Uterus (tissue), 2 donors: ENCODE measurements at regions not wholly inside any gene's neighbourhood (a gene's known extent, or its start where the extent isn't known, plus 50 kb on each side); places are given as distances from the start of the nearest gene placed in this dataset.

Experiments
- CTCF ChIP-seq, 4 experiments: fragments of 200-600 bp in 2 of 4; fragments of 450-650 bp in 2 of 4; sonication (generic) in 2 of 4; IDR thresholded peaks; one replicate each; pipeline ENCODE4 v1.5.1; 2016 to 2019; ENCODE audit warnings: antibody characterized with exemption in 4 of 4, mild to moderate bottlenecking in 2 of 4, moderate library complexity in 1 of 4
- POLR2A ChIP-seq, 2 donors: fragments of 450-650 bp; IDR thresholded peaks; one replicate each; pipeline ENCODE4 v1.6.1; 2016; ENCODE audit warnings: antibody characterized with exemption in 2 of 2, mild to moderate bottlenecking in 1 of 2, moderate library complexity in 1 of 2

DNA sequence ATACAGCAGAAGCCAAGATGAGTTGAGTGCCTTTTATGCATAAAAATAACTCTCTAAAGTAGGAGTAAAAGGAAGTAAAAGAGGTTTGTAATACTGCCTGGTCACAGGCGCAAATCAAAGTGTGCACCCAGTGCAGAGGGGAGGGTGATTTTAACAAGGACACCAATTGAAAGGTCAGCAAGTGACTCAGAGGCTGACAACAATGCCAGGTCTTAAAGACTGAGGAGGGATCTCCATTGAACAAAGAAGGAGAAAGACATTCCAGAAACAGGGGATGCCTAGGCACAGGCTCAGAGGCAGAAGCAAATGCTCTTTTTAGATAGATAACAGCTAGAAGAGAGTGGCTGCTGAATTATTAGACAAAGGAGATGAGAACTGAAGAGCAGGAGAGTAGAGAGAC lies 297.4 kb upstream of the VCX start:
- TF ChIP-seq CTCF (IDR thresholded peaks at IDR 0.05) (no peak), POLR2A (IDR thresholded peaks at IDR 0.05) (no peak)
